SK-N-SH (cell line): ENCODE measurements at regions not wholly inside any gene's neighbourhood (a gene's known extent, or its start where the extent isn't known, plus 50 kb on each side); places are given as distances from the start of the nearest gene placed in this dataset.

Experiments used
- CTCF ChIP-seq: fragments of 200-600 bp; sonication (generic); IDR thresholded peaks from 2 replicates; pipeline ENCODE4 v1.6.1; 2017; ENCODE audit warnings: antibody characterized with exemption, mild to moderate bottlenecking, moderate library complexity
- FOXM1 ChIP-seq: IDR thresholded peaks from 2 replicates; pipeline ENCODE4 v1.4.0; 2012; ENCODE audit warnings: low read depth, mild to moderate bottlenecking
- PBX3 ChIP-seq: IDR thresholded peaks from 2 replicates; pipeline ENCODE4; 2012
- POLR2AphosphoS5 ChIP-seq: IDR thresholded peaks from 2 replicates; pipeline ENCODE4 v1.6.1; 2012; ENCODE audit warnings: low read depth, low read length
- RAD21 ChIP-seq: IDR thresholded peaks from 2 replicates; pipeline ENCODE4 v1.6.1; 2012; ENCODE audit warnings: mild to moderate bottlenecking, low read length
- SIN3A ChIP-seq: IDR thresholded peaks from 2 replicates; pipeline ENCODE4 v1.6.1; 2012; ENCODE audit warnings: low read depth, mild to moderate bottlenecking, low read length, moderate library complexity, borderline replicate concordance
- TCF12 ChIP-seq: IDR thresholded peaks from 2 replicates; pipeline ENCODE4 v1.4.0; 2012
- TF ChIP-seq, protein P1 (sequence below): IDR thresholded peaks from 2 replicates; pipeline ENCODE4 v1.6.1; 2012; ENCODE audit warnings: mild to moderate bottlenecking, low read depth, low read length, moderate library complexity
- TF ChIP-seq, protein P2 (sequence below): IDR thresholded peaks from 2 replicates; pipeline ENCODE4 v1.4.0; 2012; ENCODE audit warnings: low read depth

DNA sequence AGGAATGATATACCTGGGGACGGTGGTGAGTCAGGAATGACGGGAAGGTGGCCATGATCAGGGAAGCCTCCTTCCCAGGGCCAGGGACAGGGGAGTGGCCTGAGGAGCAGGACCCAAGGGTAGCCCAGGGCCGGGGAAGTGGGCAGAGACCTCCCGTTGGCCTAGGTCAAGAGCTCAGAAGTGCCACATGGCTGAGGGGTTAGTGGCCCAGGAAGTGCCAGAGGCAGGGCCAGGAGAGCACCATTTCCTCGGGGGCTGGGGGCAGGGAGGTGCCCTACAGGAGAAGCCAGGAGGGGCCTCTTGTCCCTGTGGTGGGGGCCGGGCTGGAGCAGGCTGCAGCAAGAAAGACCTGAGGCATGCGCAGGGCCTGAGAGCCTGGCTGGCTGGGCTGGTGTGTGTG lies 152.3 kb upstream of the ZSWIM2 start:
- TF ChIP-seq CTCF (no peak), POLR2AphosphoS5 (no peak), PBX3 (no peak), TCF12 (no peak), RAD21 (no peak), FOXM1 (no peak), SIN3A (no peak)
- TF ChIP-seq, protein P1, sequence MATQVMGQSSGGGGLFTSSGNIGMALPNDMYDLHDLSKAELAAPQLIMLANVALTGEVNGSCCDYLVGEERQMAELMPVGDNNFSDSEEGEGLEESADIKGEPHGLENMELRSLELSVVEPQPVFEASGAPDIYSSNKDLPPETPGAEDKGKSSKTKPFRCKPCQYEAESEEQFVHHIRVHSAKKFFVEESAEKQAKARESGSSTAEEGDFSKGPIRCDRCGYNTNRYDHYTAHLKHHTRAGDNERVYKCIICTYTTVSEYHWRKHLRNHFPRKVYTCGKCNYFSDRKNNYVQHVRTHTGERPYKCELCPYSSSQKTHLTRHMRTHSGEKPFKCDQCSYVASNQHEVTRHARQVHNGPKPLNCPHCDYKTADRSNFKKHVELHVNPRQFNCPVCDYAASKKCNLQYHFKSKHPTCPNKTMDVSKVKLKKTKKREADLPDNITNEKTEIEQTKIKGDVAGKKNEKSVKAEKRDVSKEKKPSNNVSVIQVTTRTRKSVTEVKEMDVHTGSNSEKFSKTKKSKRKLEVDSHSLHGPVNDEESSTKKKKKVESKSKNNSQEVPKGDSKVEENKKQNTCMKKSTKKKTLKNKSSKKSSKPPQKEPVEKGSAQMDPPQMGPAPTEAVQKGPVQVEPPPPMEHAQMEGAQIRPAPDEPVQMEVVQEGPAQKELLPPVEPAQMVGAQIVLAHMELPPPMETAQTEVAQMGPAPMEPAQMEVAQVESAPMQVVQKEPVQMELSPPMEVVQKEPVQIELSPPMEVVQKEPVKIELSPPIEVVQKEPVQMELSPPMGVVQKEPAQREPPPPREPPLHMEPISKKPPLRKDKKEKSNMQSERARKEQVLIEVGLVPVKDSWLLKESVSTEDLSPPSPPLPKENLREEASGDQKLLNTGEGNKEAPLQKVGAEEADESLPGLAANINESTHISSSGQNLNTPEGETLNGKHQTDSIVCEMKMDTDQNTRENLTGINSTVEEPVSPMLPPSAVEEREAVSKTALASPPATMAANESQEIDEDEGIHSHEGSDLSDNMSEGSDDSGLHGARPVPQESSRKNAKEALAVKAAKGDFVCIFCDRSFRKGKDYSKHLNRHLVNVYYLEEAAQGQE, result no peak
- TF ChIP-seq, protein P2, sequence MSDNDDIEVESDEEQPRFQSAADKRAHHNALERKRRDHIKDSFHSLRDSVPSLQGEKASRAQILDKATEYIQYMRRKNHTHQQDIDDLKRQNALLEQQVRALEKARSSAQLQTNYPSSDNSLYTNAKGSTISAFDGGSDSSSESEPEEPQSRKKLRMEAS, result no peak
